Right lobe of liver (tissue), 4 donors: ENCODE measurements at regions not wholly inside any gene's neighbourhood (a gene's known extent, or its start where the extent isn't known, plus 50 kb on each side); places are given as distances from the start of the nearest gene placed in this dataset.
"Not testable (repeated sequence)": the region's sequence is repeated elsewhere in the genome, so short reads cannot be mapped to it uniquely, and the experiment has no call there.

Source experiments
- POLR2A ChIP-seq: fragments of 450-650 bp; IDR thresholded peaks from one replicate; pipeline ENCODE4 v1.6.1; 2017; ENCODE audit warnings: antibody characterized with exemption, mild to moderate bottlenecking
- TF ChIP-seq, protein P1 (sequence below), 4 donors: fragments of 200-600 bp in 3 of 4; fragments of 450-650 bp in 1 of 4; IDR thresholded peaks; one replicate each; pipeline versions ENCODE4 v1.5.1 to v1.8.0; 2016 to 2022; ENCODE audit warnings: antibody characterized with exemption in 4 of 4, mild to moderate bottlenecking in 2 of 4
- donor health status: DM: no; HTN: no; CAD: no.
- donor health status: DM: no; HTN: no; CAD: no.
- donor health status: DM: no; HTN: yes; CAD: no.

DNA sequence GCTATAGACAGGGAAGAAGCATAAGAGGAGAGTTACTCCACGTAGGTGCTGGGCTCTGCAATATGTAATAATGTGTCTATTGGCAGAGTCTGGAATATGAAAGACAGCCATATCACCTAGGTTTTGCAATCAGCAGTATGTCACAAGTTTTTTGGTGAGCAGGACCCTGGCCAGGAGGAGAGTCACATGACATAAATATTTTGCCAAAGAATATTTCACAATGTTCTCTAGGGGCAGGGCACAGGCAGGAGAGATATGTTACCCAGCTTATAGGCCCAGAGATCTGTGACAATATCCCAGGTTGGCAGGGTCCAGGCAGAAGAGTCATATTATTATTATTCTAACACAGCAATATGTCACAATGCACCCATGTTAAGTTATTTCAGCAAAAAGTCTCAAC lies 165.0 kb upstream of the BPY2C start:
- TF ChIP-seq POLR2A: not testable (repeated sequence)
- TF ChIP-seq, protein P1, sequence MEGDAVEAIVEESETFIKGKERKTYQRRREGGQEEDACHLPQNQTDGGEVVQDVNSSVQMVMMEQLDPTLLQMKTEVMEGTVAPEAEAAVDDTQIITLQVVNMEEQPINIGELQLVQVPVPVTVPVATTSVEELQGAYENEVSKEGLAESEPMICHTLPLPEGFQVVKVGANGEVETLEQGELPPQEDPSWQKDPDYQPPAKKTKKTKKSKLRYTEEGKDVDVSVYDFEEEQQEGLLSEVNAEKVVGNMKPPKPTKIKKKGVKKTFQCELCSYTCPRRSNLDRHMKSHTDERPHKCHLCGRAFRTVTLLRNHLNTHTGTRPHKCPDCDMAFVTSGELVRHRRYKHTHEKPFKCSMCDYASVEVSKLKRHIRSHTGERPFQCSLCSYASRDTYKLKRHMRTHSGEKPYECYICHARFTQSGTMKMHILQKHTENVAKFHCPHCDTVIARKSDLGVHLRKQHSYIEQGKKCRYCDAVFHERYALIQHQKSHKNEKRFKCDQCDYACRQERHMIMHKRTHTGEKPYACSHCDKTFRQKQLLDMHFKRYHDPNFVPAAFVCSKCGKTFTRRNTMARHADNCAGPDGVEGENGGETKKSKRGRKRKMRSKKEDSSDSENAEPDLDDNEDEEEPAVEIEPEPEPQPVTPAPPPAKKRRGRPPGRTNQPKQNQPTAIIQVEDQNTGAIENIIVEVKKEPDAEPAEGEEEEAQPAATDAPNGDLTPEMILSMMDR (IDR thresholded peaks at IDR 0.05): not testable (repeated sequence)
